ENCODE measurements at regions not wholly inside any gene's neighbourhood (a gene's known extent, or its start where the extent isn't known, plus 50 kb on each side); places are given as distances from the start of the nearest gene placed in this dataset.
"Not testable (repeated sequence)": the region's sequence is repeated elsewhere in the genome, so short reads cannot be mapped to it uniquely, and the experiment has no call there.

DNA sequence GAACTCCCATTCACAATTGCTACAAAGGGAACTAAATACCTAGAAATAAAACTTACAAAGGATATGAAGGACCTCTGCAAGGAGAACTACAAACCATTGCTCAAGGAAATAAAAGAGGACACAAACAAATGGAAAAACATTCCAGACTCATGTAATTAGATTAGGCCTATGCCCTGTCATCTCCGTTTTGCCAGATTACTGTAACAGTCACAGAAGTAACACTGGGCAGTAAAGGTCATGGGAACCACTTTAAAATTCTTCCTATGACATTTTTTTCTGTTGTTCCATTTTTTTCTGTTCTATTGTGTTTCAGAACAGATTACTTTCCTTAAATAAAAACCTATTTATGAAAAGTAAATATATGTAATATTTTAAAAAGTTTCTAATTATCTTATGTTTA is 199.4 kb upstream of the CENPE start:
- Mint-ChIP-seq H3K4me1 (ENCODE audit: low read depth) (no peaks in the 10 kb centered on the region), H3K9me3 (no peaks in the 10 kb centered on the region), H3K27me3 (no peaks in the 10 kb centered on the region), H3K36me3 (ENCODE audit: low read depth) (no peaks in the 10 kb centered on the region), H3K4me3 (no peak overlapping the region), H3K27ac (no peak overlapping the region)
- no peak for DNase-seq

DNA sequence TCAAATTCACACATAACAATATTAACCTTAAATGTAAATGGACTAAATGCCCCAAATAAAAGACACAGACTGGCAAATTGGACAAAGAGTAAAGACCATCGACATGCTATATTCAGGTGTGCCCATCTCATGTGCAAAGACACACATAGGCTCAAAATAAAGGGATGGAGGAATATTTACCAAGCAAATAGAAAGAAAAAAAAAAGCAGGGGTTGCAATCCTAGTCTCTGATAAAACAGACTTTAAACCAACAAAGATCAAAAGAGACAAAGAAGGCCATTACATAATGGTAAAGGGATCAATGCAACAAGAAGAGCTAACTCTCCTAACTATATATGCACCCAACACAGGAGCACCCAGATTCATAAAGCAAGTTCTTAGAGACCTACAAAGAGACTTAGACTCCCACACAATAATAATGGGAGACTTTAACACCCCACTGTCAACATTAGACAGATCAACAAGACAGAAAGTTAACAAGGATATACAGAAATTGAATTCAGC is 189.4 kb upstream of the CENPE start:
- peaks cover 13% of the 10 kb centered on the region for H3K9me3 Mint-ChIP-seq
- DNase-seq; H3K4me3 Mint-ChIP-seq; H3K36me3 Mint-ChIP-seq (ENCODE audit: low read depth); H3K27me3 Mint-ChIP-seq; H3K4me1 Mint-ChIP-seq (ENCODE audit: low read depth); H3K27ac Mint-ChIP-seq: not testable (repeated sequence)

DNA sequence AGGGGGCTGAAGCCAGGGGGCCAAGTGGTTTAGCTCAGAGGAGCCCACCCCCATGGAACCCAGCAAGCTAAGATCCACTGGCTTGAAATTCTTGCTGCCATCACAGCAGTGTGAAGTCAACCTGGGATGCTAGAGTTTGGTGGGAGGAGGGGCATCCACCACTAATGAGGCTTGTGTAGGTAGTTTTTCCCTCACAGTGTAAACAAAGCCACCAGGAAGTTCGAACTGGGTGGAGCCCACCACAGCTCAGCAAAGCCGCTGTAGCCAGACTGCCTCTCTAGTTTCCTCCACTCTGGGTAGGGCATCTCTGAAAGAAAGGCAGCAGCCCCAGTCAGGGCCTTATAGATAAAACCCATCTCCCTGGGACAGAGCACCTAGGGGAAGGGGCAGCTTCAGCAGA is 187.4 kb upstream of the CENPE start:
- not testable (repeated sequence) for DNase-seq; H3K27me3 Mint-ChIP-seq; H3K4me1 Mint-ChIP-seq (ENCODE audit: low read depth); H3K27ac Mint-ChIP-seq; H3K4me3 Mint-ChIP-seq; H3K9me3 Mint-ChIP-seq; H3K36me3 Mint-ChIP-seq (ENCODE audit: low read depth)

DNA sequence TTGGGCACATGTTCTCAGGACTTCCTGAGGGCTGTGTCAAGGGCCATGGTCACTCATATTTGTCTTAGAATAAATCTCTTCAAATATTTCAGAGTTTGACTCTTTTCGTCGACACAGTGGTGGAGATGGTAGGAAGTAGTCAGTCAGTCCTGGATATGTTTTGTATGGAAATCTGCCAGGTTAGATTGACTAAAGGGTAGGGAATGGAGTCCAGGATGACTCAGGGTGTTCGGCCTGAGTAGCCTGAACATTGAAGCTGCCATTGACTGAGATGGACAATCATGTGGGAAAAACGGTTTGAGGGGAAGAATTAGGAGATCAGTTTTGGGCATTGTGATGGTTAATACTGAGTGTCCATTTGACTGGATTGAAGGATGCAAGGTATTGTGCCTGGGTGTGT is 177.1 kb upstream of the CENPE start:
- Mint-ChIP-seq H3K4me1 (ENCODE audit: low read depth) (no peaks in the 10 kb centered on the region), H3K27me3 (no peaks in the 10 kb centered on the region), H3K27ac (no peak overlapping the region), H3K36me3 (ENCODE audit: low read depth) (no peaks in the 10 kb centered on the region), H3K4me3 (no peak overlapping the region), H3K9me3 (no peaks in the 10 kb centered on the region)
- DNase-seq = no peak

DNA sequence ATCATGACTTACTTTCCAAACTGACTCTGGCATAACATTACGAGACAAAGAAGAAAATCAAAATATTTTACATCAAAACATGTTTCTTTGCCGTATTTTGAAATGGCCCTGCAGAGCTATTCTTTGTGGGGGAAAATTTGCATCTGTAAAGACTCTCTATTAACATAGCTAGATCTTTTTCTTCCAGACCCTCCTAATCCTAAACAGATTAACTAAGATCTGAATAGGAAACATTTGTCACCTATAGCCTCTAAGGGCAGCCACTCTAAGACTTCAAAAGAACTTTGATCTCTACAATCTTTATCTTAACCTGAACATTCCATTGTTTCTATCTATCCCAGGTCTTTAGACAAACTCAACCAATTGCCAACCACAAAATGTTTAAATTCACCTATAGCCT is 176.6 kb upstream of the CENPE start:
- H3K27ac Mint-ChIP-seq = no peak overlapping the region
- H3K27me3 Mint-ChIP-seq = no peaks in the 10 kb centered on the region
- H3K4me1 Mint-ChIP-seq (ENCODE audit: low read depth) = no peaks in the 10 kb centered on the region
- no peak overlapping the region for H3K4me3 Mint-ChIP-seq
- no peak for DNase-seq
- no peaks in the 10 kb centered on the region for H3K9me3 Mint-ChIP-seq
- no peaks in the 10 kb centered on the region for H3K36me3 Mint-ChIP-seq (ENCODE audit: low read depth)

DNA sequence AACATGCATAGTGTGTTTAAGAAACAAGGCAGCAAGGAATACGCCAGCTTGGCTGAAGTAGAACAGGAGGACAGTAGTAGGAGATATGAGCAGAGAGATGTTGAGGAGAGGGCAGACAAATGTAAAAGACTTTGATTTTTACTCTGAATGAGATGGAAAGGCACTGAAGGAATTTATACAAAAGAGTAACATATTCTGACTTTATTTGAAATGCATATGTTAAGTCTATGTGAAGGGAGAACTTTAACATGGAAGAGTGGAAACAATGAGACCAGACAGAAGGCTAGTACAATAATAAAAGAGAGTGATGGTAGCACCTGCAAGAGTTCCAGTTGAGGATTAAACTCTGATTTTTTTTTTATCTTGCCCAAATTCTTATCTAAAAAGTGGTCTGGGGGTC is 176.2 kb upstream of the CENPE start:
- Mint-ChIP-seq H3K27ac (no peak overlapping the region), H3K36me3 (ENCODE audit: low read depth) (no peaks in the 10 kb centered on the region), H3K4me3 (no peak overlapping the region), H3K4me1 (ENCODE audit: low read depth) (no peaks in the 10 kb centered on the region), H3K27me3 (no peaks in the 10 kb centered on the region), H3K9me3 (no peaks in the 10 kb centered on the region)
- no peak for DNase-seq

DNA sequence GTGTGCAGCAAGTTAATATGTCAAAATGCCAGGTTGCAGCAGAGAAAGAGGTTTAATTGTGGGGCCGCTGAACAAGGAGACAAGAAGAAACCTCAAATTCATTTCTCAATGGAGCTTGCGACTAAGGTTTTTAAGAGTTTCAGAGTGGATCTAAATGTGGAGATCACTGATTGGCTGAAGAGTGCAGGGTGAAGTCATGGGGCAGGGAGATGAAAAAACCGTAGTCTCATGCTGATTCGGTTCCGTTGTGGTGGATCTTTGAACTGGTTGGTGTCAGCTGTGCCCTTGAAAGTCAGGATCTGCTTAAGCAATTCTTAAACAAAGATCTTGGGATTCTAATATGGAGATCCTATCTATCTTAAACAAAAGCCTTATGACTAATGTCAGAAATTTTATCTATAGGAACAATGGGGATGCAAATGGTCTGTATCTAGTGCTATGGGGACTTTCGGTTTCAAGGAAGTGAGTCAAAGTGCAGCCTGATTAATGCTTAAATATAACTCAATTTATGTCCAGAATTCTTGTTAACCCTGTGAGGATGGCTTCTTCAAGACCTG is 173.9 kb upstream of the CENPE start:
- Mint-ChIP-seq H3K4me1 (ENCODE audit: low read depth) (no peaks in the 10 kb centered on the region), H3K27ac (no peak overlapping the region), H3K36me3 (ENCODE audit: low read depth) (no peaks in the 10 kb centered on the region), H3K4me3 (no peak overlapping the region), H3K27me3 (no peaks in the 10 kb centered on the region), H3K9me3 (no peaks in the 10 kb centered on the region)
- no peak for DNase-seq

DNA sequence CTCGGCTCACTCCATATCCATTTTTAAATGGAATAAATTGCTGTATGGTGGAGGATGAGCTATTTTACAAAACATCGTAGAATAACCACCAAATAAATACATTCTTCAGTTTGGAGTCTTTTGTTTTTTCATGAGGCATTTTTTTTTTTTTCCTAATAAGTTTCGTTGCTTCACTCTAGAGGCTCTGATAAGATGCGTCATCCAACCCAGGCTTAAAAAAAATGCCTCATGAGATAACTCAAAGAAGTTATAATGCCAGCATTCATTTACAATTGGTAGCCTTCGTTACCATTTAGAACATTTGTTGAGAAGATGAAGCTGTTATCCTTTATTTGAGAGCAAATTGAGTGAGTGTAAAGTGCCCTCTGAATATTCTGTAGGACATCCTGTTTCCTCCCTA is 172.2 kb upstream of the CENPE start:
- no peak for DNase-seq
- Mint-ChIP-seq H3K4me3 (no peak overlapping the region), H3K27ac (no peak overlapping the region), H3K9me3 (no peaks in the 10 kb centered on the region), H3K27me3 (no peaks in the 10 kb centered on the region), H3K4me1 (ENCODE audit: low read depth) (no peaks in the 10 kb centered on the region), H3K36me3 (ENCODE audit: low read depth) (no peaks in the 10 kb centered on the region)

DNA sequence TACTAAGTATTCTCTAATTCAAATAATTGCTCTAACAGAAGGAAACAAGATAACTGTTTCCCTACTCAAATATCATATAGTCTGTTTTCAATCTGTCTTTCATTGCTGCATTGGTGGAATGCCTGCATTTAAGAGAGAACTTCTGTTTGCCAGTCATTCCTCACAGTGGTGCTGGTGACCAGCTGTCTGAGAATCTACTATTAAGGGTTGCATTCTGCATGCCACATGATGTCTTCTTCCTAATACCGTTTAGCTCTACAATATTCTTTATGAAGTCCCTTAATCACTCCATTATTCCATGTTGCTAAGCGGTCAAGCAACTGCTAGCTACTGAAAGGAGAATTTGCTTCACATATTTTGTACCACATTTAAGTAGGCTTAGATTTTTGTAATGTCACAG is 167.1 kb upstream of the CENPE start:
- no peak for DNase-seq
- H3K4me1 Mint-ChIP-seq (ENCODE audit: low read depth) = no peaks in the 10 kb centered on the region
- H3K4me3 Mint-ChIP-seq = no peak overlapping the region
- H3K36me3 Mint-ChIP-seq (ENCODE audit: low read depth) = no peaks in the 10 kb centered on the region
- H3K9me3 Mint-ChIP-seq = peaks cover 4% of the 10 kb centered on the region
- H3K27me3 Mint-ChIP-seq = no peaks in the 10 kb centered on the region
- H3K27ac Mint-ChIP-seq = no peak overlapping the region

DNA sequence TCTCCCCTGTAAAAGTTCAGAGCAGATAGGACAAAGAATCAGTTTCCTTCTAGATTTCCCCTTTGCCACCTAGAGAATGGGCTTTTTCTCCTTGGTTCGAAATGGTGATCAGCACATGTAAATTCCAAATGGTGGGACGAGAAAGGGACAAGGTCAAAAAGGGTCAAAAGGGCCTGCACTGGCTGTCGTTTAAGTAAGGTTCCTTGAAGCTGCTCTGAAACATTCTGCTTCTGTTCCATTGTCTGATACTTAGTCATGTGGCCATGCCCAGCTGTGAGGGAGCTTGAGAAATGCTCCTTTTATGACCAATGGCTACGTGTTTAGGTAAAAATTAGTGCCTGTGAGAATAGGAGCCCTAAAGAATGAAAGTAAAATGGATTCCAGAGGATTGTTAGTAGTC is 165.9 kb upstream of the CENPE start:
- peaks cover 11% of the 10 kb centered on the region for H3K9me3 Mint-ChIP-seq
- H3K27ac Mint-ChIP-seq = no peak overlapping the region
- no peak for DNase-seq
- H3K4me1 Mint-ChIP-seq (ENCODE audit: low read depth) = no peaks in the 10 kb centered on the region
- H3K36me3 Mint-ChIP-seq (ENCODE audit: low read depth) = no peaks in the 10 kb centered on the region
- H3K4me3 Mint-ChIP-seq = no peak overlapping the region
- H3K27me3 Mint-ChIP-seq = no peaks in the 10 kb centered on the region

DNA sequence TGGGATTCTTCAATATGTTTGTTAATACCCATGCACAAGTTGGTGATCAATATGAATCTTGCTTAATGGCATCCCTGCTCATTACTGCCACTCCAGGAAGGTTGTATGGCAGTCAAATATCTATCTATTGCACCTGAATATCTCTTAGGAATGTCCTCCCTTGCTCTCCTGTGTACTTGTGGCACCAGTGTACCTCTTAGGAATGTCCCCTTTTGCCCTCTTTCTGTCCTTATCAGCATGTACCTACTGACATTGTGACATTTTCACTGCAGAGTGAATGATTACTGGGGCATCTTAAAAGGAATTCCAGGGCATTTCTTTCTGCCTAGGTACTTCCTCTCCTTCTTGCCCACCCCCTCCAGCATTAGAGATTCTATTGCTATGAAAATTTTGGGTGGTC is 163.8 kb upstream of the CENPE start:
- peaks cover 13% of the 10 kb centered on the region for H3K9me3 Mint-ChIP-seq
- H3K27me3 Mint-ChIP-seq = no peaks in the 10 kb centered on the region
- no peak for DNase-seq
- no peak overlapping the region for H3K4me3 Mint-ChIP-seq
- H3K27ac Mint-ChIP-seq = no peak overlapping the region
- no peaks in the 10 kb centered on the region for H3K4me1 Mint-ChIP-seq (ENCODE audit: low read depth)
- H3K36me3 Mint-ChIP-seq (ENCODE audit: low read depth) = no peaks in the 10 kb centered on the region

DNA sequence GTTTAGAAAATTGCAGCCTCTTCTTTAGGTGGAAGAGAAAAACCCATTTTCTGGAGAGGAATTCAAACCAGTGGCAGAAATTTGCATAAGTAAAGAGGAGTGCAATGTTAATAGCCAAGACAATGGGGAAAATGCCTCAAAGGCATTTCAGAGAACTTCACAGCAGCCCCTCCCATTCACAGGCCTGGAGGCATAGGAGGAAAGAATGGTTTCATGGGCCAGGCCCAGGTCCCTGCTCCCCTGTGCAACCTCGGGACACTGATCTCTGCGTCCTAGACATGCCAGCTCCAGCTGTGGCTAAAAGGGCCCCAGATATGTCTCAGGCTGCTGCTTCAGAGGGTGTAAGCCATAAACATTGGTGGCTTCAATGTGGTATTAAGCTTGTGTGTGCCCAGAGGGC is 161.8 kb upstream of the CENPE start:
- Mint-ChIP-seq H3K36me3 (ENCODE audit: low read depth) (no peaks in the 10 kb centered on the region), H3K27me3 (no peaks in the 10 kb centered on the region), H3K4me3 (no peak overlapping the region), H3K9me3 (peaks cover 13% of the 10 kb centered on the region), H3K27ac (no peak overlapping the region), H3K4me1 (ENCODE audit: low read depth) (no peaks in the 10 kb centered on the region)
- DNase-seq = no peak

DNA sequence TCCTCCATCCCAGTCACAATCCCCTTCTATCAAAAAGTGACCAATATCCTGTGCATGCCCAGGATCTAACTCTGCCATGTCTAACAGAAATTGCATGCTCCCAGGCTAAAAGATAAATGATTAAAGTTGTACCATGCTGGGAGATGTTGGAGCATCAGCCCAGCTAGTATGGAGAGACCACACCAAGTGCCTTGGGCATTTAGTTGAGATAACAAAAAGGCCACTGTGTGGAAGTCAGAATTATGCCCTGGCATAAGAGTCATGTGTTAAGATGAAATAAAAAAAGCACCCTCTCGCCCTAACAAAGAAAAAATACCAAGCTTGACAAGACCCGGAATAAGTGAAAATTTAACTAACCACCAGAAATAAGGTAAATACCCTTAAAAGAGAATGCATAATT is 155.9 kb upstream of the CENPE start:
- DNase-seq = no peak

DNA sequence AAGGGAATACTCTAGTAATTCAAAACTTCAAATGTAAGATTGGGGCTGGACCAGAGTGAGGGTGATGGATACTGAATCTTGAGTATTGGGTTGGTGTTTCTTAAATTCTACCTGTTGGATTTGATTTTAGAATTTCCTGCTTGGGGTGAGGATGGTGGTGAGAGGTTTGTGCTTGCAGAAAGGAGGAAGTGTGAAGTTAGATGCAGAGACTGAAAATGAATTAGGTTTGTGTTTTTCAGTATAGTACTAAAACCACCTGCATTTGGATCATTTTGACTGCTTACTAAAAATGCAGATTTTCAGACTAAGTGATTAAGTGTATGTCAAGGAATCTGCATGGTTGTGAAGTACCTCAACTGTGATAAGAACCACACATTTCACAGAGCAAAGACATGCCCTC is 131.5 kb upstream of the CENPE start:
- H3K4me1 Mint-ChIP-seq (ENCODE audit: low read depth) = no peaks in the 10 kb centered on the region
- DNase-seq = no peak

More for the DNA sequence above, 155.9 kb upstream of the CENPE start:
- no peaks in the 10 kb centered on the region for H3K36me3 Mint-ChIP-seq (ENCODE audit: low read depth)
- peaks cover under 1% of the 10 kb centered on the region for H3K9me3 Mint-ChIP-seq
- no peaks in the 10 kb centered on the region for H3K4me1 Mint-ChIP-seq (ENCODE audit: low read depth)
- no peak overlapping the region for H3K4me3 Mint-ChIP-seq
- no peak overlapping the region for H3K27ac Mint-ChIP-seq
- no peaks in the 10 kb centered on the region for H3K27me3 Mint-ChIP-seq

DNA sequence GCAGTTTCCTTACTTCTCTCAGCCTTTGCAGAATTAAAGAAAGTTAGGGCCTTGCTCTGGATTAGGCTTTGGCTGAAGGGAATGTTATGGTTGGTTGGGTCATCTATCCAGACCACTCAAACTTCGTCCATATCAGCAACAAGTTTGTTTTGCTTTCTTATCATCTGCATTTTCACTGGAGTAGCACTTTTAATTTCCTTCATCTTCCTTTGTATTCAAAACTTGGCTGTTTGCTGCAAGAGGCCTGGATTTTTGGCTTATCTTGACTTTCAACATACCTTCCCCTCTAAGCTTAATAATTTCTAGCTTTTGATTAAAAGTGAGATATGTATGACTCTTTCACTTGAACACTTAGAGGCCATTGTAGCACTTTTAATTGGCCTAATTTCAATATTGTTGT is 126.7 kb upstream of the CENPE start:
- H3K36me3 Mint-ChIP-seq (ENCODE audit: low read depth) = no peaks in the 10 kb centered on the region
- no peaks in the 10 kb centered on the region for H3K4me1 Mint-ChIP-seq (ENCODE audit: low read depth)
- no peaks in the 10 kb centered on the region for H3K27me3 Mint-ChIP-seq
- no peak overlapping the region for H3K27ac Mint-ChIP-seq
- no peak overlapping the region for H3K4me3 Mint-ChIP-seq
- H3K9me3 Mint-ChIP-seq = no peaks in the 10 kb centered on the region
- no peak for DNase-seq

More for the DNA sequence above, 131.5 kb upstream of the CENPE start:
- Mint-ChIP-seq H3K36me3 (ENCODE audit: low read depth) (no peaks in the 10 kb centered on the region), H3K27me3 (no peaks in the 10 kb centered on the region), H3K27ac (no peak overlapping the region), H3K4me3 (no peak overlapping the region), H3K9me3 (peaks cover 6% of the 10 kb centered on the region)

DNA sequence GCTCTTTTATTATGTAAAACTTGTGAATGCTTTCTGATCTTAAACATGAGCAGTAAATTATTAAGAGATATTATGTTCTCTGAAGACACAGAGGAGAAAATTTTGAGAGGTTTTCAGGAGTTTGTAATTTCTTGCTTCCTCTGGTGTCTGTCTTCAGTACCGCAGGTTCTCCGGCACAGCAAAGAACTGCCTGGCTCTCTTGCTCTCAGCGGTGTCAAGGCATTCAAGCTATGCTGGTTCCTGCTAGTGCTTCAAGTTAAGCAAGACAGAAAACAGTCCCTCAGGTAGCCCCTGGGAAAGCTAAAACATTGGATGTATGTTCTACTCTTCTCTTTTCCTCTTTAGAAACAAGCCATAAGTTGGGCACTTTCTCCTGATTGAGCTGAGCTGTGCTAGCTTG is 120.2 kb upstream of the CENPE start:
- Mint-ChIP-seq H3K27ac (no peak overlapping the region), H3K4me3 (no peak overlapping the region), H3K36me3 (ENCODE audit: low read depth) (no peaks in the 10 kb centered on the region), H3K4me1 (ENCODE audit: low read depth) (no peaks in the 10 kb centered on the region), H3K9me3 (peaks cover 25% of the 10 kb centered on the region), H3K27me3 (no peaks in the 10 kb centered on the region)
- no peak for DNase-seq

Data from activated T-cell treated with anti-CD3 and anti-CD28 coated beads, Interleukin-2, amount 50 U/mL, for 24 hours (primary cell).